Astrocyte of the spinal cord (primary cell): ENCODE measurements at regions not wholly inside any gene's neighbourhood (a gene's known extent, or its start where the extent isn't known, plus 50 kb on each side); places are given as distances from the start of the nearest gene placed in this dataset.

Experiments used
- DNase-seq: peaks from one replicate; pipeline ENCODE4 v3.0.0; 2011; ENCODE audit warnings: low read depth, low spot score
- H3K4me3 ChIP-seq: 2 replicates; pipeline ENCODE4 v1.5.1; 2011; ENCODE audit warnings: low read depth, mild to moderate bottlenecking, low read length, moderate library complexity
- CTCF ChIP-seq: IDR thresholded peaks from 2 replicates; pipeline ENCODE4 v1.5.1; 2012; ENCODE audit warnings: low read depth, mild to moderate bottlenecking, low read length, inconsistent platforms
- in situ Hi-C: cut with HindIII; loops from 2 replicates; pipeline ENCODE4 v1.10.0; 2017; ENCODE audit warnings: low sequenced_read_pairs

GRCh38 chr9:18075253-18075952, 398.6 kb upstream of the ADAMTSL1 start:
- H3K4me3 ChIP-seq: no peak overlapping the region

GRCh38 chr9:18077941-18078678, 395.8 kb upstream of the ADAMTSL1 start:
- no peak overlapping the region for H3K4me3 ChIP-seq
- TF ChIP-seq CTCF: no peak
- no peak for DNase-seq
- in situ Hi-C loops: no loop called here

More at GRCh38 chr9:18075253-18075952, 398.6 kb upstream of the ADAMTSL1 start:
- DNase-seq: no peak
- TF ChIP-seq CTCF: no peak
- in situ Hi-C loops: no loop called here

GRCh38 chr9:18092138-18092537, 381.8 kb upstream of the ADAMTSL1 start:
- in situ Hi-C loops: no loop called here
- DNase-seq: no peak
- TF ChIP-seq CTCF: no peak
- H3K4me3 ChIP-seq: no peak overlapping the region

GRCh38 chr9:18106006-18106560, 367.9 kb upstream of the ADAMTSL1 start:
- no peak overlapping the region for H3K4me3 ChIP-seq
- no peak for TF ChIP-seq CTCF
- in situ Hi-C loops: no loop called here
- DNase-seq: no peak

GRCh38 chr9:18109675-18110074, 364.3 kb upstream of the ADAMTSL1 start:
- no peak for TF ChIP-seq CTCF
- in situ Hi-C loops: no loop called here
- H3K4me3 ChIP-seq: no peak overlapping the region
- DNase-seq: no peak

GRCh38 chr9:18111146-18111545, 362.8 kb upstream of the ADAMTSL1 start:
- TF ChIP-seq CTCF: no peak
- in situ Hi-C loops: no loop called here

More at GRCh38 chr9:18111146-18111545, 362.8 kb upstream of the ADAMTSL1 start:
- H3K4me3 ChIP-seq: no peak overlapping the region
- no peak for DNase-seq
